Activated naive CD4-positive, alpha-beta T cell treated with anti-CD3 and anti-CD28 coated beads, Interleukin-2, amount 50 U/mL, for 72 hours (primary cell): ENCODE measurements at regions not wholly inside any gene's neighbourhood (a gene's known extent, or its start where the extent isn't known, plus 50 kb on each side); places are given as distances from the start of the nearest gene placed in this dataset.

Source experiments
- ATAC-seq, 2 donors: fragments of 150-1000 bp; cut with Tn5 transposase; 2 replicates each; pipeline ENCODE4 v1.10.0; 2021; ENCODE audit warnings: mild to moderate bottlenecking in 2 of 2, moderate library complexity in 2 of 2
- DNase-seq, 2 donors: peaks; one replicate each; pipeline ENCODE4 v3.0.0; 2021 to 2022; ENCODE audit warnings: low spot score in 2 of 2
- H3K27ac Mint-ChIP-seq, 2 donors: one replicate each; pipeline ENCODE4 v1.8.0; 2022; ENCODE audit warnings: mild to moderate bottlenecking in 2 of 2, mixed read lengths in 2 of 2
- H3K36me3 Mint-ChIP-seq, 2 donors: one replicate each; pipeline ENCODE4 v1.8.0; 2022; ENCODE audit warnings: mixed read lengths in 2 of 2
- H3K9me3 Mint-ChIP-seq, 2 donors: one replicate each; pipeline ENCODE4 v1.8.0; 2022; ENCODE audit warnings: mixed read lengths in 2 of 2

DNA sequence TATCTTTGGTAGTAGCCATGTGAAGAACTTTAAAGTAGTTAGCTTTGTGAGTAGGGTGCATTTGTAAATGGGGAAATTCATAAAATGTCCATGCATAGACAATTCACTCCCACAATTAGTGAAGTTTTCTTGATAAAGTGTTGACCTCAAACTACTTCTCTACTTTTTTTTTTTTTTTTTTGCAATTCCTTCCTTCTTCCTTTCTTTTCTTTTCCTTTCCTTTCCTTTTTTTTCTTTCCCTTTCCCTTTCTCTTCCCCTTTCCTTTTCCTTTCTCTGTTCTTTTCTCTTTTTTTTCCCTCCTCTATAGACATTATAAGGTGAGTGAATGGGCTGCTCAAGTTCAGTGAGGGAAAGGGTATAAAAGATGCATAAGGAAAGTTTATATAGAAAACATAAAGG lies 184.2 kb downstream of the PTEN start:
- ATAC-seq (no peak), DNase-seq (no peak)
- no peak overlapping the region for H3K27ac Mint-ChIP-seq

DNA sequence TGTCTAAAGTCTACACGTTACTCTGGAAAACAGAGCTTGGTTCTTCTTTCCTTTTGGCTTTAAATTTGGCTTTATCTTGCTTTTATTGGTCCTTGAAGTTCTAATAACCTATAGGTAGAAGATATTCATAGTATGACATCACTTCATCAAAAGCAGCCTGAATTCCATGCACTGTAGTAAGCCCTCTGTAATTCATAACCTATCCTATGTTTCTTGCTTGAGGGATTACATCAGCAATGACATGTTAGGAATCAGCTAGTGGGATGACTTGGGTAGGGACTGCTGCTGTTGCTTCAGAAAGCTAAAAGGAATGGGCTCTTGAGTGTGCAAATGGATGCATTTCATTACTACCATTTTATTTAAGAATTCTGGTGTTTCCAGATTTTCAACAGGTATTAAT lies 184.9 kb downstream of the PTEN start:
- peaks cover 6% of the 10 kb centered on the region in 2 donors for H3K9me3 Mint-ChIP-seq
- no peaks in the 10 kb centered on the region for H3K36me3 Mint-ChIP-seq
- DNase-seq (no peak), ATAC-seq (no peak)
- no peak overlapping the region for H3K27ac Mint-ChIP-seq

More for the DNA sequence above, 184.2 kb downstream of the PTEN start:
- Mint-ChIP-seq H3K9me3 (peaks cover 6% of the 10 kb centered on the region in 2 donors), H3K36me3 (no peaks in the 10 kb centered on the region)

DNA sequence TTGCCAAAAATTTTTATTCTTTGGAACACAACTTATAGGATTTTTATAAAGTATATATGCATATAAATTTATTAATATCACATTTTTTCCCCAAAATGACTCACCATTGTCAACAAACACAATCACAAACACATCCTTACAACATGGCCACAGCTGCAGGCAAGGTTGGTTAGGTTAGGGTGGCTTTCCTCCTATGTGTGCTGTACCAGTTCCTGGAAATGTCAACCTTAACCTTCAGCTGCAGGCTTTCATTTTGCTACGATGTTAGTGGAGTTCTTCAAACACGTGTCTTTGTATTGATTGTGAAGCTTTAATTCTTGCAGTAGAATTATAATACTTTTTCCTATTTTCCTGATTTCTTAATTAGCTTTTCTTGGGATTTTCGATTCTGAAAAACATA lies 185.8 kb downstream of the PTEN start:
- peaks cover 11% of the 10 kb centered on the region in 2 donors for H3K9me3 Mint-ChIP-seq
- ATAC-seq (no peak), DNase-seq (no peak)
- H3K27ac Mint-ChIP-seq: no peak overlapping the region
- no peaks in the 10 kb centered on the region for H3K36me3 Mint-ChIP-seq

DNA sequence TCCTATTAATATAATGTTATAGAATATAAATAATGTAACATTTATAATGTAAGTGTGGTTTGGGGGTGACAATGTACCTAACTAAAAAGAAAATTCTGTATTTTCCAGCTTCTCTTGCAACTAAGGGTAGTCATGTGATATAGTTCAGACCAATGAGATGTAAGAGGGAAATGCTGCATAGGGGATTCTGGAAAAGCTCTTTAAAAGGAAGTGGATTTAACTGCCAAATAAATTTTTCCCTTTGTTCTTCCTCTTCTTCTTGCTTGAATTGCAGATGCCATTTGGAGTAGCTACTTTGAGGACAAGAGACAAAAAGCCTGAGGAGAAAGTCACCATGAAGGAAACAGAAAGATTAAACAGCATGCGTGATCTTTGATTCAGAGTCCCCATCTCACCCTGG lies 194.3 kb downstream of the PTEN start:
- Mint-ChIP-seq H3K36me3 (peaks cover 4 to 9% of the 10 kb centered on the region in 2 donors), H3K9me3 (peaks cover 7 to 13% of the 10 kb centered on the region in 2 donors), H3K27ac (no peak overlapping the region)
- ATAC-seq: no peak
- no peak for DNase-seq

DNA sequence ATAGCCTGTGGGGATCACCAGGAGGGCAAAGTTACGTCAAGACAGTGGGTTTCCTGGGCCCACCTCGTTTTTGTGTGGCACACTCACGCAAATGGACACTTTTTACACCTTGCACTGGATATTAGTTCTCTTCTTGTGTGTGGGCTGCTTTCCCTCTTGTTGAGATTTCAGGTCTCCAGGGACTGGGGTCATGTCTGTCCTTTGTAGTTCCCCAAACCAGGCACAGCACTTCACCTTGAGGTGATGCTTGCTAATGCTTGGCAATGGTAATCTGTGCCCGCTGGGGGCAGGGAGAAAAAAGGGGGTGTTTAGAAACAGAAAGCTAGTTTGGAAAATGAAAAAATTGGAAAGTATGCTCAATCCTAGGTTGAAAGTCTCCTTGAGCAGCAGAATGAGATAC lies 195.3 kb downstream of the PTEN start:
- Mint-ChIP-seq H3K9me3 (peaks cover 6 to 11% of the 10 kb centered on the region in 2 donors), H3K36me3 (peaks cover 4 to 9% of the 10 kb centered on the region in 2 donors), H3K27ac (no peak overlapping the region)
- no peak for DNase-seq
- no peak for ATAC-seq

DNA sequence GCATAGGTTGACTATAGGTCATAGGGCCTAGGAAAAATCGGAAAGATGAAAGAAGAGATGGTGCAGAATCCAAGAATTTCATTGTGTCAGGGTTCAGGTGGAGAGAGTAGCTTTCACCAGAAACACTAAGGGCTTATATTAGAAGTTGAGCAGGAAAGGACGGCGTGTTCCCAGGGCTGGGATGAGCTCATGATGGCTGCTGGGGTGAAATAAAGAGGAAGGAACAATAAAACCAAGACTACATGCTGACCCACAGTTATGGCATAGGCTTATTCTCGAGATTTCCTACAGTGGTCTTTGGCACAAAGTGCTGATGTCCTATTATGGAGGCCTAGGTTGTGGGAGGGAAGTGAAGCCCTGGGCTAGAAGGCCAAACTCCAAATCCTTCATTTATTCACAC lies 195.8 kb downstream of the PTEN start:
- H3K9me3 Mint-ChIP-seq: peaks cover 3 to 9% of the 10 kb centered on the region in 2 donors
- DNase-seq (no peak), ATAC-seq (no peak)
- no peak overlapping the region for H3K27ac Mint-ChIP-seq
- peaks cover 4 to 9% of the 10 kb centered on the region in 2 donors for H3K36me3 Mint-ChIP-seq

DNA sequence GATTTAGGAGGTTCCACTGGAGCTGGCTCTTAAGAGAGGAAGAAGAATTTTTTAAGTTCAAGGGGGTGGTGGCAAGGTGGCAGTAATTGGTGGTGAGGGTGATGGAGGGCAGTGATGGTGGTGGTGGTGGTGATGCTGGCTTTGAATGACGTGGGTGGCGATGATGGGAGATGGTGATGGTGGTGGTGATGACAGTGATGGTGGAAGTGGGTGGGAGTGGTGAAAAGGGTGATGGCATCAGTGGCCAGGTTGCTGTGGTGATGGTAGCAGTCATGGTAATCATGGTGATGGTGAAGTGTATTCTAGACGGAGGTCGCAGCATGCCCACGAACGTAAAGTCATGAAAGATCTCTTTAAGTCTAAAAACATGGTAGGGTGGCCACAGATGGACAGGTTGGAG lies 197.3 kb downstream of the PTEN start:
- Mint-ChIP-seq H3K36me3 (peaks cover 4 to 9% of the 10 kb centered on the region in 2 donors), H3K27ac (no peak overlapping the region), H3K9me3 (peaks cover 3 to 9% of the 10 kb centered on the region in 2 donors)
- DNase-seq (no peak), ATAC-seq (no peak)

DNA sequence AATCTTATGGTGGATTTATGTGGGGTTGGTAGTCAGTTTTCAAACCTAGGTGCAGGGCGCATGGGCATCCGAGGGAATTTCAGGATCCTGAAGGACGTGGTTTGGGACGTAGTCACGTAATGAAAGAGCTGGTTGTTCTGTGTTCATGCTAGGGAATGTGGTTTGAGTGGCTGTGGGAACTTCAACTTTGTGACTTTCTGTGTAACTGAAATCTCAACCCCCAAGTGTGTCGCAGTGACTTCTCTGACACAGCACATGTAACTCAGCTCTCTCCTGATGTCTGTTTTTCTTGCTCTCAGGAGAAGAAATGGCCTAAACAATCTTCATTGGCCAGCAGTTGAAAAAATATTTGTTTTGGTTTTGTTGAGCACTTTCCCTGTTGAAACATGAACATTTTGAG lies 199.0 kb downstream of the PTEN start:
- Mint-ChIP-seq H3K36me3 (peaks cover 4 to 11% of the 10 kb centered on the region in 2 donors), H3K9me3 (peaks cover 5 to 10% of the 10 kb centered on the region in 2 donors), H3K27ac (no peak overlapping the region)
- no peak for DNase-seq
- no peak for ATAC-seq

DNA sequence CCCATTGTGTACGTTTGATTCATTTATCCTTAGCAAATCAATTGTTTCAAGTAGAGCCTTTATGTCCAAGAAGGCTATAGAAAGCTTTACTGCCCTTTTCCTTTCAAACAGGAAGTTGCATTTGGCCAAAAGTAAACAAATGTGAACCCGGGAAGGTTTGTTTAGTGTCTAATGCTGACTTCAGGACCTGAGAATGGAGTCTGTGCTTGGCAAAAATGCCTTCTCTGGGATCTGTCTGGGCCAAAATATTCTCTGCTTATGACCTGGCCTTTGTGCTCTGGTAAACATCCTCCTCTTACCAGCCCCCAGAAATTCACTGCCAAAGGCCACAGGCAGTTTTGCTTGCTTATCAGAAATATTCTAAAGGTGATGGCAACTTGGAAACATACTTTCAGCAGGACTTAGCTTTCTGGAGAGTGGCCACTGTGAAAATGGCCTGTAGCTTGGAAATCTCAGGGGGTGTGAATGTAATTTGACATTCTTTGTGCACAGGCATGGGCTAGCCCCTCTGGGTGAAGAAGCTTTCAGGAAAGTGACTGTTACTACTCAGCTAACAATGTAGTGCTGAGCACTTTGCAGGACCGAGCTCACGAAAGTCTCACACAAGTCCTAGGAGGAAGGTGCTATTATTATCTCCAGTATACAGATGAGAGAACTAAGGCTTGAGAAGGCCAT lies 199.5 kb downstream of the PTEN start:
- peaks cover 8 to 15% of the 10 kb centered on the region in 2 donors for H3K9me3 Mint-ChIP-seq
- ATAC-seq (no peak), DNase-seq (no peak)
- H3K36me3 Mint-ChIP-seq: peaks cover 4 to 15% of the 10 kb centered on the region in 2 donors
- H3K27ac Mint-ChIP-seq: no peak overlapping the region

DNA sequence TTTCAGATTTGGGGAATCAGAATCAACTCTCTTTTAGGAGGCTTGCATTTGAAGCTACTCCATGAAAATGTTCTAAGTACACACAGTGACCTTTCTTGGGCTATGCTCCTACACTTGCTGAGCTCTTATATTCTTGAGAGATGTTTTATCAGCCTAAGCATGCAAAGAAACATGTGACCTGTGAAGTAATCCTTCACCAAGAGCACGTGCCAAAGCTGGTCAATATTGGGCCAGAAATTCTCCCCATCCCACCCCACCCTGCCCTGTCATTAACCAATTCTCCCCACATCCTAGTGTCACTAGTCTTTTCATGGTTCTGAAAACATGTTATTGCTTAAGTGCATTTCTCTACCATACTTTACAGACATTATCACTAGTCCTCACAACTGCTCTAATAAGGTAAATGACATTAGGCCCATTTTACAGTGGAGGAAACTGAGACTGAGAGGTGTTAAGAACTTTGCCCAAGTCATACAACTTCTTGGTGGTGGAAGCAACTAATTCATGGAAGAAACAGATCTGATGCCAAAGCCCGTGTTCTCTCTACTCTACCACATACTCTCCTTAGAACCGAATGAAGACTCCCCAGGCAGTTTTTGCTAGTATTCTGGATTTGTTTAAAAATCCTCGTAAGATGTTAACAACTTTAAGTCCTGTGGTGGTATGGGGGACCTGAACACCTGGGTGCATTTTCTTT lies 200.6 kb downstream of the PTEN start:
- ATAC-seq (no peak), DNase-seq (no peak)
- Mint-ChIP-seq H3K27ac (no peak overlapping the region), H3K9me3 (peaks cover 8 to 15% of the 10 kb centered on the region in 2 donors), H3K36me3 (peaks cover 4 to 15% of the 10 kb centered on the region in 2 donors)

DNA sequence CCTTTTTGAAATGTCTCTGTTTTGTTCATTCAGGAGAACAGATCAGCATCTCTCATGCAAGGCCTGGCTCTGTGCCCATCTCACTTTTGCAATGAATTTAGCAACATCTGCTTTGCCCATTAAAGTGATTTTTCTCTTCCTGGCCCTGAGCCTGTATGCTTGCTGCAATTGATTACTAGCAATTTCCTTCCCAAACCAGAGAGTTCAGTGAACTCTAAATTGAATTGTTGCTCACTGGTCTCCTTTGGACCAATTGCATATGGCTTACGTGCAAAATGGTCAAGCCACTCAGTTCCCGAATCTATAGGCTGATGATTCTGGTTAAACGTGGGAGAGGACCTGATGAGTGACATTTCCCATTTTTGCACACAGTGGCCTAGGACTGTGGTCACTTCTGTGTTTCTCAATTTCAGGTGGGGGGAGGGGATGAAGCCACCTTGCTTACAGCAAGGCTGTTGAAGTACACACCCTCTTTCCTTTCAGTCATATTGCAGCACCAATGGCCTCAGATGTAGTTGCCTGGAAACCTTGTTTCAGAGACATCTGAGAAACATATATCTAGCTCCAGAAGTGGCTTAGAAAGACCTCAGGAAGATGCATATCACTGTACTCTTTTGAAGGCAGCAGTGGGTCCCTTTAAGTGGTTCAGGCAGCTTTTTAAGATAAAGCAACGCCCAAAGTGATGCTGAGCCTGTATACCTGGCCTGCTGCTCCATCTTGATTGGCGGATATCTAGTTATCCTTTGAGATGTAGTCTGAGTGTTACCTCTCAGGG lies 201.4 kb downstream of the PTEN start:
- ATAC-seq: peak; percentile 30 to 38
- H3K9me3 Mint-ChIP-seq: peaks cover 8 to 15% of the 10 kb centered on the region in 2 donors
- no peak overlapping the region for H3K27ac Mint-ChIP-seq
- DNase-seq: peak in 1 of 2 donors; percentile 18
- peaks cover 4 to 15% of the 10 kb centered on the region in 2 donors for H3K36me3 Mint-ChIP-seq

DNA sequence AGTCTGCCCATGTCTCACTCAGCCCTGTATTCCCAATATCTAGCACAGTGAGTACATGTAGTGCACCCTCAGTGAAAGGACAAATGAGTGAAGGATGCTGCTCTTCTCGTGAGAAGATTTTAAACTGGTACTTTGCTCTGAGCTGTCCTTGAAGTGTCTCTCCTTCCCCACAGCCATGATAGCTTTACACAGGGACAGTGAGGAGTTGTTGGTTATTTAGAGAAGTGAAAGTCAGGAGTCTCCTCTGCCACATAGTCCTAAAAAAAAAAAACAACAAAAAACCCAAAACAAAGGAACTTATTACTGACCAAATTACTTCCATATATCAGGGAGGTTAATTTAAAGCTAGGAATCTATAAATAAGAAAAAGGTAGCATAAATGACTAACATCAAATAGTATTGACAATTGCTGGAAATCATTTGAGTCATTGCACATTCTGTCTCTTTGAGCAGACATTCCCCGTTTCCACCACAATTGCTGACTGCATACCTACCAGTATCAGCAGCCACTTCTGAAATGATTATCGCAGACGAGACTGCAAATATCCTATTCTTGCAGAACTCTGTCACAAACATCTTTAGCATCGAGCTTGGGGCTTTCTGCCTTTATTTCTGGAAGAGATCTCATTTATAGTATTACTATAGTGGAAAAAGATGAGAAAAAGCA lies 202.1 kb downstream of the PTEN start:
- H3K9me3 Mint-ChIP-seq: peaks cover 6 to 11% of the 10 kb centered on the region in 2 donors

DNA sequence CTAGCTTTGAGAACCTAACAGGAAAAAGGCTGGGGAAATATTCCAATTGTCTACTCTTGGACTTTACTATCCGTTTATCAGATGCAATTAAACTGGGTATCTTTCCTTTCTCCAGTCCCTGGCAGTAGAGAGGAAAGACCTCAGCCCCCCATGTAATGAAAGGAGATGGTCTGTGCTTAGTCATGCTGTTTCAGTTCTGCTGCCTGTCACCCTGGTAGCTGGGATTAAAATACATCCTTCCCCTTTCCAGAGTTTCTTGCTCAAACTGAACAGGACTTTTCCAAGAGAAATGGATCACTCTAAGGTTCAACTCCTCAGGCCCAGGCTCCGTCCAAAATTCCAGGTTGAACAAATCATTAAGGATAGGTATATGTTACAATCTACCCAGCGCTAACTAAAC lies 202.9 kb downstream of the PTEN start:
- H3K9me3 Mint-ChIP-seq: peaks cover 5 to 6% of the 10 kb centered on the region in 2 donors
- DNase-seq (no peak), ATAC-seq (no peak)
- peaks cover 0 to 6% of the 10 kb centered on the region in 2 donors for H3K36me3 Mint-ChIP-seq
- H3K27ac Mint-ChIP-seq: no peak overlapping the region

More for the DNA sequence above, 202.1 kb downstream of the PTEN start:
- Mint-ChIP-seq H3K36me3 (peaks cover under 1 to 11% of the 10 kb centered on the region in 2 donors), H3K27ac (peak overlapping the region in 1 of 2 donors; percentile 21)
- peak in 1 of 2 donors; percentile 51 for DNase-seq
- ATAC-seq: peak; percentile 80 to 92

DNA sequence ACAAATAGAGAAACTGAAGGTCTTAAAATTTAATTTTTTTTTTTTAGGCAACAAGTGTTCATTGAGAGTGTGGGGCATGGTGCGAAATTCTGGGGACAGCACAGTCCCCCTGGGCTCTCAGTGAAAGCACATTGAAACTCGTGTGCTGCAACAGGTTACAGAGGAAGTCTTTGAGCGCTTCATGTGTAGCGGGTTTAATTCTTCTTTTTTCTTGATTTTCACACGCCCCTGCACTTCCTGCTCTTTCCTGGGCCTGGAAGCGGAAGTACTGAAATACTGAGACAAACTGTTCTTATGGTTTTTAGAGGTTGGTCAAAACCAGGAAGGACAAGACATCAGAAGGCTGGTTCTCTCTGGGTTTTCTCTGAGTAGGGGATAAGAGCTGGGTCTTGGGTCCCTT lies 203.5 kb downstream of the PTEN start:
- H3K27ac Mint-ChIP-seq: no peak overlapping the region
- peak in 1 of 2 donors; percentile 24 for ATAC-seq

DNA sequence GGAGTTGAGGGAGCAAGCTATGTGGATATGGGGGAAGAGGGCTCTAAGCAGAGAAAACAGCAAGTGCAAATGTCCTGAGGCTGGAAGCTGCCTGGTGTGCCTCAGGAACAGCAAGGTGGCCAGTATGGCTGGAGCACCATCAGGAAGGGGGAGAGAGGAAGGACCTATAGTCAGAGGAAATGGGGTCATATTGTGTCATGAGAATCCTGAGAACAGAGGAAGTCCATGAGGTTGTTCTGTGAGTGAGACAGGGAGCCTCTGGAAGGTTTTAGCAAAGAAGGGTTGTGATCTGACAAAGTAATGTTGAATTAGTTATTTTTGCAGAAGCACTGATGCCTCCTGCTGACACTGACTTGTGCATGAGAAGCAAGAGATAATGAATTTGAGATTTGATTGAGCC lies 204.3 kb downstream of the PTEN start:
- H3K27ac Mint-ChIP-seq: no peak overlapping the region
- ATAC-seq: no peak
- peaks cover 0 to 6% of the 10 kb centered on the region in 2 donors for H3K36me3 Mint-ChIP-seq

More for the DNA sequence above, 203.5 kb downstream of the PTEN start:
- no peak for DNase-seq
- Mint-ChIP-seq H3K9me3 (peaks cover 5 to 6% of the 10 kb centered on the region in 2 donors), H3K36me3 (peaks cover 0 to 6% of the 10 kb centered on the region in 2 donors)

DNA sequence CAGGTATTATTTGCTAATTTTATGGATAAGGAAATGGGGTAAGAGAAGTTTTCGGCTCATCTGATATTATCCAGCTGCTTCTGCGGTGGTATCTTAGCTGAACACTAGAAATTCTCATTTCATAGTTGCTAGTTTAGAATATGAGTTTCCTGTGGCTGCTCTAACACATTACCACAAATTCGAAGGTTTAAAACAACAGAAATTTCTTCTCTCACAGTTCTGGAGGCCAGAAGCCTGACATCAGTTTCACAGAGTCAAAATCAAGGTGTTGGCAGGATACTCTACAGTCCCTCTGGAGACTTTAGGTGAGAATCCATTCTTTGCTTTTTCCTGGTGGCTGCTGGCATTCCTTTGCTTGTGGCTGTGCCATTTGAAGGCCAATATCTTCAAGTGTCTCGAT lies 205.9 kb downstream of the PTEN start:
- Mint-ChIP-seq H3K36me3 (peaks cover 0 to 6% of the 10 kb centered on the region in 2 donors), H3K9me3 (peaks cover 5 to 6% of the 10 kb centered on the region in 2 donors), H3K27ac (no peak overlapping the region)
- DNase-seq (no peak), ATAC-seq (no peak)

More for the DNA sequence above, 204.3 kb downstream of the PTEN start:
- DNase-seq: no peak
- H3K9me3 Mint-ChIP-seq: peaks cover 5 to 6% of the 10 kb centered on the region in 2 donors
